ENCODE measurements at regions not wholly inside any gene's neighbourhood (a gene's known extent, or its start where the extent isn't known, plus 50 kb on each side); places are given as distances from the start of the nearest gene placed in this dataset.

- DNase-seq (ENCODE audit: extremely low read depth, low read depth): peak; percentile 36
- no peak for TF ChIP-seq CTCF (IDR thresholded peaks at IDR 0.05; ENCODE audit: low read depth, low read length)
Measured at GRCh38 chr6:106799031-106799894, 169.9 kb downstream of the QRSL1 start.

GRCh38 chr6:106797186-106797585, 167.8 kb downstream of the QRSL1 start:
- TF ChIP-seq CTCF (IDR thresholded peaks at IDR 0.05; ENCODE audit: low read depth, low read length): no peak
- DNase-seq (ENCODE audit: extremely low read depth, low read depth): no peak

- no peak for DNase-seq (ENCODE audit: extremely low read depth, low read depth)
- TF ChIP-seq CTCF (IDR thresholded peaks at IDR 0.05; ENCODE audit: low read depth, low read length): no peak
Measured at GRCh38 chr6:106796781-106797180, 167.4 kb downstream of the QRSL1 start.

- DNase-seq (ENCODE audit: extremely low read depth, low read depth): no peak
- no peak for TF ChIP-seq CTCF (IDR thresholded peaks at IDR 0.05; ENCODE audit: low read depth, low read length)
Measured at GRCh38 chr6:106794129-106794528, 164.8 kb downstream of the QRSL1 start.

GRCh38 chr6:106792536-106793236, 163.3 kb downstream of the QRSL1 start:
- no peak for TF ChIP-seq CTCF (IDR thresholded peaks at IDR 0.05; ENCODE audit: low read depth, low read length)
- no peak for DNase-seq (ENCODE audit: extremely low read depth, low read depth)

GRCh38 chr6:106790935-106791334, 161.6 kb downstream of the QRSL1 start:
- TF ChIP-seq CTCF (IDR thresholded peaks at IDR 0.05; ENCODE audit: low read depth, low read length): no peak
- DNase-seq (ENCODE audit: extremely low read depth, low read depth): no peak

- no peak for TF ChIP-seq CTCF (IDR thresholded peaks at IDR 0.05; ENCODE audit: low read depth, low read length)
- no peak for DNase-seq (ENCODE audit: extremely low read depth, low read depth)
Measured at GRCh38 chr6:106790149-106790770, 160.9 kb downstream of the QRSL1 start.
